ENCODE measurements at regions not wholly inside any gene's neighbourhood (a gene's known extent, or its start where the extent isn't known, plus 50 kb on each side); places are given as distances from the start of the nearest gene placed in this dataset.

- no peak for TF ChIP-seq CTCF (IDR thresholded peaks at IDR 0.05)
- TF ChIP-seq POLR2A (IDR thresholded peaks at IDR 0.05): no peak
- TF ChIP-seq POLR2AphosphoS5 (IDR thresholded peaks at IDR 0.05): no peak
These were observed 1024.5 kb upstream of the PCDH10 start for GRCh38 chr4:132124624-132124974.

All from breast epithelium (tissue), 3 donors.